ENCODE measurements at regions not wholly inside any gene's neighbourhood (a gene's known extent, or its start where the extent isn't known, plus 50 kb on each side); places are given as distances from the start of the nearest gene placed in this dataset.

DNA sequence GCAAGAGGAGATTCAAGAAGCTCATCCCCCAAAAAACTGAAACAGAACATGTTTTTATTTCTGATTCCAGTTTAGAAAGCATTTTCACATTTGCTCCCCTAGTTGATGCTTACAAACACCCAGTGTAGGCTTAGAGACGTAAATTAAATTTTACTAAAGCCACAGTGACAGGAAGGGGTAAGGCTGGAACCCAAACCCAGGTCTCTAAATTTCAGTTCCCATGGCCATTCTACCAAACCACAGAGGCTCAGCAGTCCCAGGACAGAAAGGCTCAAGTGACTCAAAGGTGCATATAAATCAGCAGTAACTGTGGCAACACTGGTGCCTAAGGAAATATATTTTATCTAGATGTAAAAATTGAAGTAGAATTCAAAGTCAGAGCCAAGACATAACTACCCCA lies 128.7 kb downstream of the CEP120 start:
- TF ChIP-seq TCF7 (IDR thresholded peaks at IDR 0.05; ENCODE audit: low read depth) (no peak), ZNF354B (CRISPR knock-in tag; IDR thresholded peaks at IDR 0.05) (no peak)
